GM19395 (cell line): ENCODE measurements at regions not wholly inside any gene's neighbourhood (a gene's known extent, or its start where the extent isn't known, plus 50 kb on each side); places are given as distances from the start of the nearest gene placed in this dataset.
A peak's percentile ranks its signal among the peaks of the same experiment; 100 is the strongest.

ENCODE experiments used
- ATAC-seq: cut with Tn5 transposase; IDR thresholded peaks from one replicate; pipeline ENCODE4 v1.9.1; 2021; ENCODE audit warnings: mild to moderate bottlenecking, moderate library complexity; ENCODE audit not compliant: unreplicated experiment

- no peak for ATAC-seq
Measured at GRCh38 chr5:129821477-129822131, 73.7 kb downstream of the MINAR2 start.

- ATAC-seq: no peak
Measured at GRCh38 chr5:129830288-129830687, 74.0 kb upstream of the CHSY3 start.

GRCh38 chr5:129836321-129836720 is 67.9 kb upstream of the CHSY3 start:
- no peak for ATAC-seq

- ATAC-seq: no peak
Measured at GRCh38 chr5:129844764-129845163, 59.5 kb upstream of the CHSY3 start.

GRCh38 chr5:129852747-129853352 is 51.4 kb upstream of the CHSY3 start:
- ATAC-seq: peak; percentile 98

- ATAC-seq: no peak
Measured at GRCh38 chr5:129853588-129853987, 50.7 kb upstream of the CHSY3 start.
